ENCODE measurements at regions not wholly inside any gene's neighbourhood (a gene's known extent, or its start where the extent isn't known, plus 50 kb on each side); places are given as distances from the start of the nearest gene placed in this dataset.
"Not testable (repeated sequence)": the region's sequence is repeated elsewhere in the genome, so short reads cannot be mapped to it uniquely, and the experiment has no call there.

- intact Hi-C loops (cut with DNase I), result no loop called here
- DNase-seq (ENCODE audit: low spot score), result no peak
Measured at GRCh38 chr1:190940951-190941350, 463.3 kb upstream of the BRINP3 start.

- no peak for DNase-seq (ENCODE audit: low spot score)
- intact Hi-C loops (cut with DNase I), result no loop called here
Measured at GRCh38 chr1:190942475-190942874, 464.8 kb upstream of the BRINP3 start.

GRCh38 chr1:190943722-190944121, 466.1 kb upstream of the BRINP3 start:
- intact Hi-C loops (cut with DNase I); DNase-seq (ENCODE audit: low spot score): not testable (repeated sequence)

- intact Hi-C loops (cut with DNase I), result no loop called here
Measured at GRCh38 chr1:190949939-190950338, 472.3 kb upstream of the BRINP3 start.

GRCh38 chr1:190957565-190957964, 479.9 kb upstream of the BRINP3 start:
- DNase-seq (ENCODE audit: low spot score), result no peak
- intact Hi-C loops (cut with DNase I), result no loop called here

More at GRCh38 chr1:190949939-190950338, 472.3 kb upstream of the BRINP3 start:
- no peak for DNase-seq (ENCODE audit: low spot score)

DNA sequence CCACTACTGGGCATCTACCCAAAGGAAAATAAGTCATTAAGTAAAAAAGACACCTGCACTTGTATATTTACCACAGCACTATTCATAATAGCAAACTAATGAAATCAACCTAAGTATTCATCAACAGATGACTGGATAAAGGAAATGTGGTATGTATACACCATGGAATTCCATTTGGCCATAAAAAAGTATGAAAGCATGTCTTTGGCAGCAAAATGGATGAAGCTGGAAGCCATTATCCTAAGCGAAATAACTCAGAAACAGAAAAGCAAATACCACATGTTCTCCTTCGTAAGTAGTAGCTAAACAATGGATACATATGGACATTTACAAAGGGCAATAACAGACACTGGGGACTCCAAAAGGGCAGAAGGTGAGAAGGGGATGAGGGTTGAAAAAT, 485.7 kb upstream of the BRINP3 start:
- intact Hi-C loops (cut with DNase I), result no loop called here
- no peak for DNase-seq (ENCODE audit: low spot score)

DNA sequence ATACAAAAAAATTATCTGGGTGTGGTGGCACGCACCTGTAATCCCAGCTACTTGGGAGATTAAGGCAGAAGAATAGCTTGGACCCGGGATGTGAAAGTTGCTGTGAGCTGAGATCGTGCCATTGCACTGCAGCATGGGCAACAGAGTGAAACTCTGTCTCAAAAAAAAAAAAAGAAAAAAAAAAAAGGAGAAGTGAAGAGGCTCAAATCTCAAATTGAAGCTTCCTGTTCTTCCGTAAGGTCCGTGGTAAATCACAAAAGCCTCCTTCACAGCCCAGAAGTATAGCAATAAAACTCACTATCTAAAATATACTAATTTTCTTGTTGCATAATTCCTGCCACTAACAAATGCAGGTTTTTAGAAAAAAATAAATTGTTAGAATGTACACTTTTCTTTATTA, 498.2 kb upstream of the BRINP3 start:
- DNase-seq (ENCODE audit: low spot score), result no peak
- intact Hi-C loops (cut with DNase I), result no loop called here

- DNase-seq (ENCODE audit: low spot score), result no peak
Measured at GRCh38 chr1:191002768-191003167, 525.1 kb upstream of the BRINP3 start.

DNA sequence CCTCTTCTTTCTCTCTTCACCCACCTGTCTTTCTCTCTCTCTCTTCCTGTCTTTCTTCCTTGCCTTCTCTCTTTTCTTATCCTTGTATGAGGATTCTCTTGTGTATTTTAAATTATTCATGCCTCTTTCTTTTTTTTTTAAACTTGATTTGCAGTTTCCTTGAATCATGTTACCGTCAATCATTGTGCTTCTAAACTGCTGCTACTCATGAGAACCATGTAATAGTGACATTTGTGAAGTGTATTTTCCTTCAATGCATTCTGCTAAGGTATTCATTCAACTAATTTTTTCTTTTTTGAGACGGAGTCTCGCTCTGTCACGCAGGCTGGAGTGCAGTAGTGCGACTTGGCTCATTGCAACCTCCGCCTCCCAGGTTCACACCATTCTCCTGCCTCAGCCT, 539.1 kb upstream of the BRINP3 start:
- intact Hi-C loops (cut with DNase I), result no loop called here
- DNase-seq (ENCODE audit: low spot score), result no peak

More at GRCh38 chr1:191002768-191003167, 525.1 kb upstream of the BRINP3 start:
- intact Hi-C loops (cut with DNase I), result no loop called here

GRCh38 chr1:191022856-191023255, 545.2 kb upstream of the BRINP3 start:
- no peak for DNase-seq (ENCODE audit: low spot score)
- intact Hi-C loops (cut with DNase I), result no loop called here

DNA sequence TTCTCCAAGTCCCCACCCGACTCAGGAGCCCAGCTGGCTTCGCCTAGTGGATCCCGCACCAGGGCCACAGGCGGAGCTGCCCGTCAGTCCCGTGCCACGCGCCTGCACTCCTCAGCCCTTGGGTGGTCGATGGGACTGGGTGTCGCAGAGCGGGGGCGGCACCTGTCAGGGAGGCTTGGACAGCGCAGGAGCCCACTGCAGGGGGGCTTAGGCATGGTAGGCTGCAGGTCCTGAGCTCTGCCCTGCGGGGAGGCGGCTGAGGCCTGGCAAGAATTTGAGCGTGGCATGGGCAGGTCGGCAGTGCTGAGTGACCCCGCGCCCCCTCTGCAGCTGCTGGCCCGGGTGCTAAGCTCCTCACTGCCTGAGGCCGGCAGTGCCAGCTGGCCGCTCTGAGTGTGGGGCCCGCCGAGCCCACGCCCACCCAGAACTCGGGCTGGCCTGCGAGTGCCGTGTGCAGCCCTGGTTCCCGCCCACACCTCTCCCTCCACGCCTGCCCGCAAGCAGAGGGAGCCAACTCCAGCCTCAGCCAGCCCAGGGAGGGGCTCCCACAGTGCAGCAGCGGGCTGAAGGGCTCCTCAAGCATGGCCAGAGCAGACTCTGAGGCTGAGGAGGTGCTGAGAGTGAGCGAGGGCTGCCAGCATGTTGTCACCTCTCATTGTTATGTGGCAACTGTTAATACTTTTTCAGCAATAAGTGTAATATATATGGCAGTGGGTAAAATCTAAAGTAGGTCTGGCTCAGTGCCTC, 548.4 kb upstream of the BRINP3 start:
- no peak for DNase-seq (ENCODE audit: low spot score)
- intact Hi-C loops (cut with DNase I), result no loop called here

DNA sequence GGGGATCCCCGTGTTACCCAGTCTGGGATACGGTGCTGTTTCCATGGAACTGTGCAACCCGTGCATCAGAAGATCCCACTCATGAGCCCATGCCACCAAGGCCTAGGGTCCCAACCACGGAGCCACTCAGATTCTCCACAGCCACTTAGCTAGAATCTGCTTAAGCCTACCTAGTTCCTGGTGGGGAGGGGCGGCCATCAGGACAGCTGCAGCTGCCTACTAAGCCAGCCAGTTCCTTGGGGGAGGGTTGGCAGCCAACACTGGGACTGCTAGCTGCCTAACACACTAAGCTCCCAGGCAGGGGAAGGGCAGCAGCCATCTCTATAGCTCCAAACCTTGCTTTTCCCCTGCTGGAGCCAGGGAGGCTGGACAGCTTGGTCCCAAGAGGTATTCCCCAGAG, 549.2 kb upstream of the BRINP3 start:
- no peak for DNase-seq (ENCODE audit: low spot score)
- intact Hi-C loops (cut with DNase I), result no loop called here

DNA sequence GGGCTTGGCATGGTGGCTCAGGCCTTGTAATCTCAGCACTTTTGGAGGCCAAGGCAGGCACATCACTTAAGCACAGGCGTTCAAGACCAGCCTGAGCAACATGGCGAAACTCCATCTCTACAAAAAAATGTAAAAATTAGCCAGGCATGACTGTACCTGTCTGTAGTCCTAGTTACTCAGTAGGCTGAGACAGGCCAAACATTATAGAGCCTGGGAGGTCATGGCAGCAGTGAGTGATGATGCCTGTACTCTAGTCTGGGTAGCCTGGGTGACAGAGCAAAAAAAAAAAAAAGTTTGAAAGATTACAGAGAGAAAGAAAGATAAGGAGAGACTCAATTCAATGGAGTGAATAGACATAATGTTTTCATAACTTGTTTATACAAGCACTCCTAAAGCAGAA, 556.5 kb upstream of the BRINP3 start:
- intact Hi-C loops (cut with DNase I), result no loop called here
- no peak for DNase-seq (ENCODE audit: low spot score)

- intact Hi-C loops (cut with DNase I), result no loop called here
- no peak for DNase-seq (ENCODE audit: low spot score)
Measured at GRCh38 chr1:191043066-191043465, 565.4 kb upstream of the BRINP3 start.

DNA sequence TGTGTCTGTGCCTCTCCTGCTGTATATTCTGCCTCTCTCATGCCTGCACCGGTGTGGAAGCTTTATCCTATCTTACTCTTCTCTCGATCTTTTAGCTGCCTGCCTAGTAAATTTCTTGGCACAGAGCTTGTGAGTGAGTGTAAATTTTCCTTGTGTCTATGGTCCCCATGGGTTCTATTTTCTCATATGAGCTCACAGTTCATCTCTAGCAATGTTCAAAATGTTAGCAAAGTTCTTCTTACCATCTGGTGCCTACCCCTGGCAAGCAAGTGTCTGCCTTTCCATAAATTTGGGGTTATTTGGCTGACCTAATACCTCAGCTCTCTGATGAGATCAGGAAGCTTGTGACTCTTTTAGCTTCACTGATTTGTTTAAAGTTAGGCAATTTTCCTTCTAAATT, 572.1 kb upstream of the BRINP3 start:
- no peak for DNase-seq (ENCODE audit: low spot score)
- intact Hi-C loops (cut with DNase I), result no loop called here

- DNase-seq (ENCODE audit: low spot score), result no peak
- intact Hi-C loops (cut with DNase I), result no loop called here
Measured at GRCh38 chr1:191052888-191053287, 575.2 kb upstream of the BRINP3 start.

GRCh38 chr1:191065346-191065745, 587.7 kb upstream of the BRINP3 start:
- DNase-seq (ENCODE audit: low spot score), result no peak
- intact Hi-C loops (cut with DNase I), result no loop called here

DNA sequence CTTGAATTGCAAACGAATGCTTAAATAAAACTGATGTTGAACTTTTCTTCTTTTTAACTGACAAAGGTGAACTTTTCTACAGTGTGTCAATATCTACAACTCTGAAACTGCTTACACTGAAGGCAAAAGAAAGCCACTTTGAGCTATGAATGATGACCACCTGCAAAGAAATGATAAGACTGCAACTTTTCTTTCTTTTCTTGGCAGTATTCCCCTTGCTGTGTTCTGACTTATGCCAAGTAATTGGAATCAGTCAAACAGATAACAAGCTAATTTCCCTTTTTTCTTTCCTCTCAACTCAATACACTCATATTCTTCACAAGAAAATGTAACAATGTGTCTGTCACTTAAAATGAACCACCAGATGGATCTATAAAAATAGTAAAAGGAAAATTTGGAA, 588.1 kb upstream of the BRINP3 start:
- DNase-seq (ENCODE audit: low spot score), result no peak
- intact Hi-C loops (cut with DNase I), result no loop called here

GRCh38 chr1:191074881-191075280, 597.2 kb upstream of the BRINP3 start:
- intact Hi-C loops (cut with DNase I), result no loop called here
- DNase-seq (ENCODE audit: low spot score), result no peak

GRCh38 chr1:191083090-191083489, 605.4 kb upstream of the BRINP3 start:
- DNase-seq (ENCODE audit: low spot score); intact Hi-C loops (cut with DNase I): not testable (repeated sequence)

DNA sequence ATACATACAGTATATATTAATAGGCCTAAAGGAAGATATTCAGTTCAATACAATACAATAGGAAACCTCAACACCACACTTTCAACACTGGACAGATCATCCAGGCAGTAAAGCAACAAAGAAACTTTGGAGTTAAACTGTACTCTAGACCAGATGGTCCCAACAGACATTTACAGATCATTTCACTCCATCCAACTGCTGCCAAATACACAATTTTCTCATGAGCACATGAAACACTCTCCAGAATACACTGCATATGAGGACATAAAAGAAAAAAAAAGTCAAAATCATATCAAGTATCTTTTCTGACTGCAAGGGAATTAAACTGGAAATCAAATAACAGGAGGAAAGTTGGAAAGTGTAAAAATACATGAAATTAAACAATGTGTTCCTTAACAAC, 607.5 kb upstream of the BRINP3 start:
- DNase-seq (ENCODE audit: low spot score), result no peak

DNA sequence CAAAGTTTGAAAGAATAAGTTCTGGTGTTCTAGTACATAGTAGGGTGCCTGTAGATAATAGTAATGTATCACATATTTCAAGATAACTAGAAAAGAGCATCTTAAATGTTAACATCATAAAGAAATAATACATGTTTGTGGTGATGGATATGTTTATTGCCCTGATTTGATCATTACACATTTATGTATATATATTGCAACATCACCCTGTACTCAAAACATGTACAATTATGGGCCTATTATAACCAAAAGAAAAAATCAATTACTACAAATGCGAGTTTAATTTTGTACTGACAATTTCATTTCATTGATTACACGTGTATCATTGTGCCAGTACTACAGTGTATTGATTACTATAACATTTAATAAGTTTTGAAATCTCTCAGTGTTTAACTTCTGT, 609.2 kb upstream of the BRINP3 start:
- no peak for DNase-seq (ENCODE audit: low spot score)
- intact Hi-C loops (cut with DNase I), result no loop called here

More for the DNA sequence above, 607.5 kb upstream of the BRINP3 start:
- intact Hi-C loops (cut with DNase I), result no loop called here

All from cardiac septum (tissue), 1 donor.